KMS-11 (cell line): ENCODE measurements at regions not wholly inside any gene's neighbourhood (a gene's known extent, or its start where the extent isn't known, plus 50 kb on each side); places are given as distances from the start of the nearest gene placed in this dataset.

Source experiments
- H2AFZ ChIP-seq: fragments of 200-600 bp; sonication (generic); 2 replicates; pipeline ENCODE4 v1.6.1; 2016; ENCODE audit warnings: antibody characterized with exemption, mixed run types, low read depth
- H3K27ac ChIP-seq: fragments of 200-600 bp; sonication (generic); 2 replicates; pipeline ENCODE4 v1.6.1; 2016; ENCODE audit warnings: mild to moderate bottlenecking, mixed run types
- H3K27me3 ChIP-seq: fragments of 200-600 bp; sonication (generic); 2 replicates; pipeline ENCODE4 v1.6.1; 2017; ENCODE audit warnings: mild to moderate bottlenecking, low read depth, mixed run types, moderate library complexity; ENCODE audit not compliant: insufficient read depth
- H3K36me3 ChIP-seq: fragments of 200-600 bp; sonication (generic); 2 replicates; pipeline ENCODE4 v1.6.1; 2017; ENCODE audit warnings: mild to moderate bottlenecking, mixed run types; ENCODE audit not compliant: insufficient read depth
- H3K4me1 ChIP-seq: fragments of 200-600 bp; sonication (generic); 2 replicates; pipeline ENCODE4 v1.6.1; 2016; ENCODE audit warnings: mild to moderate bottlenecking, low read depth, mixed run types; ENCODE audit not compliant: poor library complexity, severe bottlenecking
- H3K4me2 ChIP-seq: fragments of 200-600 bp; sonication (generic); 2 replicates; pipeline ENCODE4 v1.7.0; 2016; ENCODE audit warnings: mild to moderate bottlenecking, mixed run types
- H3K4me3 ChIP-seq: fragments of 200-600 bp; sonication (generic); IDR thresholded peaks from 2 replicates; pipeline ENCODE4 v1.6.1; 2017; ENCODE audit warnings: low read depth, low read length, mixed read lengths; ENCODE audit not compliant: insufficient read depth
- H3K79me2 ChIP-seq: fragments of 200-600 bp; sonication (generic); 2 replicates; pipeline ENCODE4 v1.6.1; 2016; ENCODE audit warnings: low read depth, mixed run types; ENCODE audit not compliant: insufficient read depth
- H3K9ac ChIP-seq: fragments of 200-600 bp; sonication (generic); 2 replicates; pipeline ENCODE4 v1.6.1; 2016; ENCODE audit warnings: mild to moderate bottlenecking, mixed run types
- H4K20me1 ChIP-seq: fragments of 200-600 bp; sonication (generic); 2 replicates; pipeline ENCODE4 v1.6.1; 2016; ENCODE audit warnings: mild to moderate bottlenecking, mixed run types; ENCODE audit not compliant: insufficient read depth
- CTCF ChIP-seq: fragments of 200-600 bp; sonication (generic); conservative IDR thresholded peaks from 2 replicates; pipeline ENCODE4 v1.6.1; 2017; ENCODE audit warnings: low read depth, mild to moderate bottlenecking, antibody characterized with exemption, low read length, moderate library complexity, mixed read lengths

- no peak for TF ChIP-seq CTCF
- H3K4me1 ChIP-seq, result no peaks in the 10 kb centered on the region
- H2AFZ ChIP-seq, result no peak overlapping the region
- no peak overlapping the region for H3K27ac ChIP-seq
- no peak overlapping the region for H3K4me2 ChIP-seq
- no peaks in the 10 kb centered on the region for H3K79me2 ChIP-seq
- no peaks in the 10 kb centered on the region for H3K36me3 ChIP-seq
- no peak overlapping the region for H3K9ac ChIP-seq
- no peaks in the 10 kb centered on the region for H3K27me3 ChIP-seq
- no peak overlapping the region for H3K4me3 ChIP-seq
- no peaks in the 10 kb centered on the region for H4K20me1 ChIP-seq
These were observed 621.5 kb upstream of the ZNF385D start for GRCh38 chr3:22372292-22373062.

- Histone ChIP-seq H3K4me1 (no peaks in the 10 kb centered on the region), H3K36me3 (no peaks in the 10 kb centered on the region), H2AFZ (no peak overlapping the region), H3K4me3 (no peak overlapping the region), H3K27me3 (no peaks in the 10 kb centered on the region), H3K4me2 (no peak overlapping the region), H3K79me2 (no peaks in the 10 kb centered on the region), H3K9ac (no peak overlapping the region), H3K27ac (no peak overlapping the region), H4K20me1 (no peaks in the 10 kb centered on the region)
- no peak for TF ChIP-seq CTCF
These were observed 622.2 kb upstream of the ZNF385D start for GRCh38 chr3:22373182-22373581.

GRCh38 chr3:22373827-22374226 lies 622.8 kb upstream of the ZNF385D start:
- Histone ChIP-seq H3K4me1 (no peaks in the 10 kb centered on the region), H3K9ac (no peak overlapping the region), H3K36me3 (no peaks in the 10 kb centered on the region), H2AFZ (no peak overlapping the region), H4K20me1 (no peaks in the 10 kb centered on the region), H3K4me3 (no peak overlapping the region), H3K27me3 (no peaks in the 10 kb centered on the region), H3K4me2 (no peak overlapping the region), H3K27ac (no peak overlapping the region), H3K79me2 (no peaks in the 10 kb centered on the region)
- no peak for TF ChIP-seq CTCF

- H3K27ac ChIP-seq, result no peak overlapping the region
- H3K4me3 ChIP-seq, result no peak overlapping the region
- H3K36me3 ChIP-seq, result no peaks in the 10 kb centered on the region
- no peak overlapping the region for H2AFZ ChIP-seq
- no peak overlapping the region for H3K4me2 ChIP-seq
- H3K4me1 ChIP-seq, result no peaks in the 10 kb centered on the region
- H4K20me1 ChIP-seq, result no peaks in the 10 kb centered on the region
- no peak for TF ChIP-seq CTCF
- H3K79me2 ChIP-seq, result no peaks in the 10 kb centered on the region
- H3K27me3 ChIP-seq, result no peaks in the 10 kb centered on the region
- H3K9ac ChIP-seq, result no peak overlapping the region
These were observed 626.4 kb upstream of the ZNF385D start for GRCh38 chr3:22377421-22377820.
